ENCODE measurements at regions not wholly inside any gene's neighbourhood (a gene's known extent, or its start where the extent isn't known, plus 50 kb on each side); places are given as distances from the start of the nearest gene placed in this dataset.

DNA sequence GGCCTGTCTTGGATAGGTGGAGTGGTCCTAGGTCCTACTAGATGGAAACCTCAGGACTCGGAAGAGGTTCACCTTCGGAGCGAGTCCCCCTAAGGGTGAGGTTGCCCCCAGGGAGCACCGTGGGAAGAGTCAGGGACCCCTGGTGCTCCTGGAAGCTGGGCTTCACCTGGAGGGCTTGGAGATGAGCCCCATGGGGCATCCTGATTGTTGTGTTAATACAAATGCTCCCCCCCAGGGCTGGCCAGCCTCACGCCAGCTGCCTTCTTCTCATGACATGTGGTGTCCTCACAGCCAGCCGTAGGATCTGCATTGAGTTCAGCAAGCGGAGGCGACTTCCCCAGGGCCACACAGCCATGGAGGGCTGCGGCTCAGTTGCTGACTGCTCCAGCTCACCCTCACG is 1487.5 kb downstream of the BRD1 start:
- H3K36me3 ChIP-seq: no peaks in the 10 kb centered on the region
- 78 to 90% (median 85%) methylated on average over 8 to 10 of the region's 10 CpGs for WGBS, 5 donors
- intact Hi-C loops (cut with DNase I; ENCODE audit: low total_unique reads): no loop called here
- TF ChIP-seq POLR2A (IDR thresholded peaks at IDR 0.05) (no peak), POLR2AphosphoS5 (IDR thresholded peaks at IDR 0.05) (no peak)
- TF ChIP-seq, protein P1, sequence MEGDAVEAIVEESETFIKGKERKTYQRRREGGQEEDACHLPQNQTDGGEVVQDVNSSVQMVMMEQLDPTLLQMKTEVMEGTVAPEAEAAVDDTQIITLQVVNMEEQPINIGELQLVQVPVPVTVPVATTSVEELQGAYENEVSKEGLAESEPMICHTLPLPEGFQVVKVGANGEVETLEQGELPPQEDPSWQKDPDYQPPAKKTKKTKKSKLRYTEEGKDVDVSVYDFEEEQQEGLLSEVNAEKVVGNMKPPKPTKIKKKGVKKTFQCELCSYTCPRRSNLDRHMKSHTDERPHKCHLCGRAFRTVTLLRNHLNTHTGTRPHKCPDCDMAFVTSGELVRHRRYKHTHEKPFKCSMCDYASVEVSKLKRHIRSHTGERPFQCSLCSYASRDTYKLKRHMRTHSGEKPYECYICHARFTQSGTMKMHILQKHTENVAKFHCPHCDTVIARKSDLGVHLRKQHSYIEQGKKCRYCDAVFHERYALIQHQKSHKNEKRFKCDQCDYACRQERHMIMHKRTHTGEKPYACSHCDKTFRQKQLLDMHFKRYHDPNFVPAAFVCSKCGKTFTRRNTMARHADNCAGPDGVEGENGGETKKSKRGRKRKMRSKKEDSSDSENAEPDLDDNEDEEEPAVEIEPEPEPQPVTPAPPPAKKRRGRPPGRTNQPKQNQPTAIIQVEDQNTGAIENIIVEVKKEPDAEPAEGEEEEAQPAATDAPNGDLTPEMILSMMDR (IDR thresholded peaks at IDR 0.05 in 8 of 11, conservative IDR thresholded peaks at IDR 0.05 in 3 of 11): no peak
- no peak overlapping the region for H3K27ac ChIP-seq
- DNase-seq: no peak
- H3K4me3 ChIP-seq: no peak overlapping the region
- H3K4me1 ChIP-seq: peaks cover 0 to 5% (median 0%) of the 10 kb centered on the region in 6 donors
- H3K9me3 ChIP-seq: no peaks in the 10 kb centered on the region
- peaks cover 0 to 80% (median 0%) of the 10 kb centered on the region in 7 donors for H3K27me3 ChIP-seq (replicated peaks in 1 of 7)

DNA sequence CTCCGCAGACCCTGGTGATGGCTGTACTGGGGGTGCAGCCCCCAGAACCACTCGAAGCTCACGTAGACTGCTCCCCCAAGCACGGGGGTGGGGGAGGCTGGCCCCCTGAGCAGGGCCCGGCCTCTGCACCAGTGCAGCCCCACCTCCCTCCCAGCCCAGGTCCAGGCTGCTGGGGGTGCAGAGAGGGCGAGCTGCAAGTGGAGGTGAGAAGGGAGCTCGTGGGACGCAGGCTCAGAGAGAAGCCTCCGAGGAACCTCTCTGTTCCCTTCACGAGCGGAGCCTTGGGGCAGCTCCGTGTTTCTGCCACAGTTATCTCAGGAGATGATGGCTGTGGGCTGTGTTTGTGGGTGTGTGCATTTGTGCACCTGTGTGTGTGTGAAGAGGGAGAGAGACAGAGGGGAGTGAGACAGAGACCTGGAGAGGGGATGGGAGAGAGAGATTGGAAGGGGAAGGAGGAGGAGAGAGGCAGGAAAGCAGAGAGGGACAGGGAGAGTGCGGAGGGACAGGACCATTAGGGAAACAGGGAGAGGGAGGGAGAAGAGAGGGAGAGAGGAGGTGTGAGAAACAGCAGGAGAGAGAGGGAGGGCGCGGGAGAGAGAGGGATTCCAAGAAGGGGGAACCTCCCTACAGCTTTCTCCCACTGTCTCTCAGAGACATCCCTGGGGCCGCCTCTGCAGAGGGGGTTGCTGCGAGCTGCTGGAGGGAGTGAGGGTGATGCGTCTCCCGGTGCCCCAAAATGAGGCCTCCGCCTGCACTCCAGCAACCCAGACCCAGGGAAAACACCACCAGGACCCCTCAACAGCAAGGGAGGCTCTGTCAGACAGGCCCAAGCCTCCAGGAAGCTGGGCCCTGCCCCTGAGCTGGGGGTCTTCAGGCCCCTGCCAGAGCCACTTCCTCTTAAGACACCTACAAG is 1488.6 kb downstream of the BRD1 start:
- Histone ChIP-seq H3K9me3 (no peaks in the 10 kb centered on the region), H3K4me1 (peaks cover 0 to 5% (median 0%) of the 10 kb centered on the region in 6 donors), H3K27ac (no peak overlapping the region), H3K4me3 (no peak overlapping the region), H3K36me3 (no peaks in the 10 kb centered on the region), H3K27me3 (replicated peaks in 1 of 7) (peaks cover 0 to 87% (median 0%) of the 10 kb centered on the region in 7 donors)
- peak; percentile 64 for DNase-seq
- intact Hi-C loops (cut with DNase I; ENCODE audit: low total_unique reads): no loop called here
- TF ChIP-seq POLR2A (IDR thresholded peaks at IDR 0.05): no peak
- no peak for TF ChIP-seq POLR2AphosphoS5 (IDR thresholded peaks at IDR 0.05)
- TF ChIP-seq, protein P1 (IDR thresholded peaks at IDR 0.05 in 8 of 11, conservative IDR thresholded peaks at IDR 0.05 in 3 of 11): no peak
- WGBS, 5 donors: 71 to 78% (median 73%) methylated on average over 16 to 20 of the region's 20 CpGs

DNA sequence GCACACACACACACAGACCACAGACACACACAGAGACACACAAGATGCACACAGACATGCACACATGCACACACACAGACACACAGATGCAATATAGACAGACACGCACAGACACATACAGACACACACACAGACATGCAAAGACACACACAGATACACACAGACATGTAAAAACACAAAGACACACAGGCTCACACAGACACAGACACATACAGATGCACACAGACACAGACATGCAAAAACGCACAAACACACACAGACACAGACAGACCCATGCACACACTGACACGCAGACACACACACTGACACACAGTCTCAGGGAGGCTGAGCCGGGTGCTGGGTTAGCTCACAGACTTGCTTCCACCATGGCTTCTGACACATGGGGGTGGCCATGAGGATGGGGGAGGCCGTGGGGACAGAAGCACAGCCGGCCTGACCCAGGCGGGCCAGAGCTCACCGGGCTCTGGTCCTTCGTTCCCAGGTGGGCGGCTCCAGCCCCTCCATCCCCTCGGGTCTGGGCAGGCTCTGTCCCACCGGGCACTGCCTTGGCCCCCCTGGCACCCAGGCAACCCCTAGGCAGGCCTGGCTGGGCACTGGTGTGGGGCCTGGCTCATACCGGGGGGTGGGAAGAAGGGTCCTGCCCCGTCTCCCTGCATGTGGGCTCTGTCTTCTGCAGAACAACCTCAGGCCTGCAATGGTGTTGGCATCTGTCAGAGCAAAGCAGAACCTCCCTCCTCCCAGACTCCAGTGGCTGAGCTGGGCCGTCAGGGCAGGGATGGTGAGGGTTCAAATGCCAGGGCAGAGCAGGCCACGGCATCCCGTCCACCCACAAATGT is 1489.5 kb downstream of the BRD1 start:
- TF ChIP-seq POLR2A (IDR thresholded peaks at IDR 0.05) (no peak), POLR2AphosphoS5 (IDR thresholded peaks at IDR 0.05) (no peak)
- H3K9me3 ChIP-seq: no peaks in the 10 kb centered on the region
- H3K4me1 ChIP-seq: peaks cover 0 to 5% (median 0%) of the 10 kb centered on the region in 6 donors
- peak; percentile 59 for DNase-seq
- intact Hi-C loops (cut with DNase I; ENCODE audit: low total_unique reads): no loop called here
- no peaks in the 10 kb centered on the region for H3K36me3 ChIP-seq
- no peak overlapping the region for H3K4me3 ChIP-seq
- no peak overlapping the region for H3K27ac ChIP-seq
- WGBS, 5 donors: 76 to 89% (median 81%) methylated on average over 8 to 17 of the region's 17 CpGs
- H3K27me3 ChIP-seq (replicated peaks in 1 of 7): peaks cover 0 to 92% (median 0%) of the 10 kb centered on the region in 7 donors

DNA sequence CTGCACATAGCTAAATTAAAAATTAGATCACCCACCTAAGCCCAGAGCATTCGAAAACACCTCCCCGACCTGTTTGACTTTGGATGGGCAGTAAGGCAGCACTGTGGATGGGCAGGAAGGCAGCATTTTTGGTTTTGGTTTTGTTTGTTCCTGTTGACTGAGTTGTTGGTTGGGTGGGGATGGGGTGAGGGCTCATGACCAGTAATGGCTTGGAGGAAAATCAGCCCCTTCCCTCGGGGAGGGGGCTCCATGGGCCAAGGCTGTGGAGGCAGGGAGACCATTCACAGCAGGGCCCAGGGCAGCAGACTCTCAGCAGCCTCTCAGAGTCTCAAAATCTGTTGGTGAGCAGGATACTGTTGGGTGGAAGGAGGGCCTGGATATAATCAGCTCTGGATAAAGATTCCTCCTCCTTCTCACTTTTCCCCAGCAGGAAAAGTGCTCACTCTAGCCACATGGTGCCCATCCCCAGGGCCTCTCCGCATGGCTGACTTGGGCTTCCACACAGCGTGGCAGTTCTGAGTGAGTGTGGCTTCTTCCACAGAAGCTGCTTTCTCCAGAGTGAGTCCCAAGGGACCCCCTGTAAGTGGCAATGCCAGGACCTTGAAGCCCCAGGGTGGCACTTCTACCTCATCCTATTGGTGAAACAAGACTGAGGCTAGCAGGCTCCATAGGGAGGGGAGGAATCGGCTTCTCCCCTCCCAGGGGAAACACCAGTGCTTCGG is 1491.2 kb downstream of the BRD1 start:
- 76 to 85% (median 79%) methylated on average over 6 to 7 of the region's 7 CpGs for WGBS, 5 donors
- Histone ChIP-seq H3K9me3 (no peaks in the 10 kb centered on the region), H3K4me3 (no peak overlapping the region), H3K27ac (no peak overlapping the region), H3K27me3 (replicated peaks in 1 of 7) (peaks cover 0 to 83% (median 0%) of the 10 kb centered on the region in 7 donors), H3K36me3 (no peaks in the 10 kb centered on the region), H3K4me1 (peaks cover 0 to 5% (median 0%) of the 10 kb centered on the region in 6 donors)
- DNase-seq: no peak
- intact Hi-C loops (cut with DNase I; ENCODE audit: low total_unique reads): no loop called here
- TF ChIP-seq POLR2A (IDR thresholded peaks at IDR 0.05): no peak
- no peak for TF ChIP-seq POLR2AphosphoS5 (IDR thresholded peaks at IDR 0.05)
- TF ChIP-seq, protein P1 (IDR thresholded peaks at IDR 0.05 in 8 of 11, conservative IDR thresholded peaks at IDR 0.05 in 3 of 11): no peak

Measured in spleen (tissue), 11 donors.